IPS DF 4.7 (cell line): ENCODE measurements at regions not wholly inside any gene's neighbourhood (a gene's known extent, or its start where the extent isn't known, plus 50 kb on each side); places are given as distances from the start of the nearest gene placed in this dataset.
"Not testable (repeated sequence)": the region's sequence is repeated elsewhere in the genome, so short reads cannot be mapped to it uniquely, and the experiment has no call there.

Source experiments
- DNase-seq: peaks from one replicate; pipeline ENCODE4 v3.0.0-alpha.2; 2013; ENCODE audit warnings: low spot score; ENCODE audit errors: extremely low read depth

DNA sequence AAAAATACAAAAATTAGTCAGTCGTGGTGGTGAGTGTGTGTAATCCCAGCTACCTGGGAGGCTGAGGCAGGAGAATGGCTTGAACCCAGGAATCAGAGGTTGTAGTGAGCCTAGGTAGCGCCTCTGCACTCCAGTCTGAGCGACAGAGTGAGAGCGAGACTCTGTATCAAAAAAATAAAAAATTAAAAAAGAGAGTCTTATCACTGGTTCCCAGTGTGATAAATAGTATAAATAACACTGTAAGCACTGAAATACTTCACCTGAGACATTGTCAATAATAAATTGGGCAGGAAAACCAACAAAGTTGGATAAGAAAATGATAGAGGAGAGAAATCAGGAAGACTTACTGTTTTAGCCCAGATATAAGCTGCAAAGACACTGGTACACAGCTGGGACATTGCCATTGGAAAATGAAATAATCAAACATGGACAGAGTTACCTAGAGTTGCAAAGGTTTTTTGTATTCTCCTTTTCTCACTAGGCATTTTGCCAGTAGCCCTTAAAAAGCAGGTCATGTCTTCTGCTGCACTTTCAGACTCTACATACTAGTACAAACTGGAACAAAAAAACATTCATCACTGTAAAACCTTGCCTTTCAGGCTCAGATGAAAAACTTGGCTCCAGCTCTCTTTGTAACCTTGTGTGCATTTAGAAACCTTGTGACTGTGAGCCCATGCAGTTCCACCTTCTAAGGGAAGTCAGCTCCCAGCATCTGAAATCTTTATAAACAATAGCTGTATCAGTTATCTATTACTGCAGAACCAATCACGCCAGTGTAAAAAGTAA is 55.0 kb upstream of the PPP1R2C start:
- no peak for DNase-seq

DNA sequence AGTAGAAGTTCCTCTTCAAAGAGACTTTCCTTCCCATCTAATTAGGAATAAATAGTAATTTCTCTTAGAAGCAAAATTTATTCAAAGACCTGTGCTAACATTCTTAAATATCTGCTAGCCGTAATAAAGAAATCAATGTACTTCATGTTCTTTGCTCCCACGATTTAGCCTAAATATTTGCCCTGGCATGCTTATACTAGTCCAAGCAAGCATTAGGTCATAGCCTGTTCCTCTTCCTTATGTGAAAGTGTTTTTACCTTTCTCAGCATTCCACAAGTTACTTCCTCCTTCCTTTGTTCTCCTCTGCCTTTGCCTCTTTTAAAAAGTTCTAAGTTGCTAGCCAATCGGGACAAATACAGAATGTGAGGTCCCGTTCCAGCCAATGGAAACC is 55.6 kb upstream of the PPP1R2C start:
- not testable (repeated sequence) for DNase-seq

DNA sequence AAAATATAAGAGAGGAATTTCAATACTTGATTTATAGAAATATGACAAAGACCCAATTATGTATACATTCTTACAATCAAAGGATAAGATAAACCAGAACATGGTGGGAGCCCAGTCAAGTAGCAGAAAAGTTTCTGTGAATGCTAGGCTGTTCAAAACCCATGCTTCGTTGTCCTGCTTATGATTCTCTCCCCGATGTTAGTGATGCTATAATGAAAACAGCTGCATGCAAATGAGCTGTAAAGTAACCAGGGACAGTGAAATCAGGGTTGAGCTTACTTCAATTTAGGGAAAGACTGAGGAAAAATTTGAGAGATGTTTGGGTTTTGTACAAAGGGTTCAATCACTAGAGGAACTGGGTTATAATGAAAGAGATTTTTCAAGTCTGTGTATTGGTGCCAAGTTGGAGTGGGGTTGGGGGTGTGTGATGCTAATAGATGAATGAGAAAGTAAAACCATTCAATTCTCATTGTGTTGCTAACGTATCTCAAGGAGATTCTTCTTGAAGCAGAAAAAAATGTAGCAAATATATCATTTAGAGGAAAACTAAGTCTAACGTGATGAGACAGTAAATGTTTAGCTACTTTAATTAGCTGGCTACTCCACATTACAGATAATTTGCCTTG is 59.3 kb upstream of the PPP1R2C start:
- no peak for DNase-seq

DNA sequence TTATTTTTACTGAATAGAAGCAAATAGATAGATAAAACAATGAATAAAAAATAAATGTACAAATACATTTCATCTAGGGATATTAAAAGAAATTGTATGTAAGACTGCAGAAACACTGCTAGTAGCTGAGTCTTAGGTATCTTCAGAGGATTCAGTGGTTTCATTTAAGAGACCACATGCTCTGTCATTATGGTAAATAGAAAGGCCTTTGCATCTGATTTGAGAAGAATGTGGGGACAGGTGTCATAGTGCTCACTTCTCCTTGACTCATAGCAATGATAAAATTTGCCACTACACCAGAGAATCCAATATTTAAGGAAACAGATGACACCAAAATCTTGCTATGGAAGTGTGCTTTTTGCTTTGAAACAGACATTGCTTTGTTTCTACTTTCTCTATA is 59.8 kb upstream of the PPP1R2C start:
- no peak for DNase-seq

DNA sequence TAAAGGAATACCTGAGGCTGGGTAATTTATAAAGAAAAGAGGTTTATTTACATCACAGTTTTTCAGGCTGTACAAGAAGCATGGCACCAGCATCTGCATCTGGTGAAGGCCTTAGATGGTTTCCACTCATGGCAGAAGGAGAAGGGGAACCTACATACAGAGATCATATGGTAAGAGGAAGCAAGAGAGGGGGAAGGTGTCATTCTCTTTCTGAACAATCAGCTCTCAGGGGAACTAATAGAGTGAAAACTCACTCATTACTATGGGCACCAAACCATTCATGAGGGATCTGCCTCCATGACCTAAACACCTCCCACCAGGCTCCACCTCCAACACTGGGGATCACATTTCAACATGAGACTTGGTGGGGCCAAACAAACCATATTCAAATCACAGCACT is 61.7 kb upstream of the PPP1R2C start:
- no peak for DNase-seq

DNA sequence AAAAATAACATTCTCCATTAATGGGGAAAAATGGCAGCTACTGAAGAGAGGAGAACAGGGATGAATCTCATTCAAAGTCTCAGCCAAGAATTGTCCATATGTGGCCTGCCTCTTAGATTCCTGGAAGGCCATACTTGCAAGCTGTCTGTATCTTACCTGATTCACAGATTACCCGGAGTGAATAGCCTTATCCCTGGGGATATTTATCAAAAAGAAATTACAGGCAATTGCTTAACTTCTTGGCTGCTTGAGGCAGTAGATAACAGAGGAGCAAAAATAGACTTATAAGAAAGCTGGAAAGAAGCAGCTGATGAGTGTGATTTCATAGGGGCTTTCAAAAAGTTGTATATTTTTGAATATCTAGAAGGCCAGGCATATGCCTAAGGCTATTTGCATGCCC is 68.8 kb upstream of the PPP1R2C start:
- no peak for DNase-seq

DNA sequence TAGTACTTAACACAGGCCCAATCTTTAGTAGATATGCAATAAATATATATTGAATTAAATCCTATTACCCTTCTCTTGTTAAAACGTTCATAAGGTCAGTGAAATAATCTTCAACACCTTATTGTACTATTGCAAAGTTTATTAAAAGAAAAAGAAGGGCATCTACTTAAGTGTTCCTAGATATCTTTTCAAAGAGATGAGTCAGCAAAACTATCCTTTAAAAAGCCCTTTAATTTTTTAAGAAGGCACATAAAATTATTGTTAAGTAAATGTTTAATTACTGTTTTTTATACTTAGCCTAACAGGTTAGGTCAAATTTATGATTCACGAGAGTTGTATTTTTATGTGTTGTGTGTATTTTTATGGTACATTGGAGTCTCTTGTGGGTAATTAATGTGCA is 77.3 kb upstream of the PPP1R2C start:
- DNase-seq: no peak

DNA sequence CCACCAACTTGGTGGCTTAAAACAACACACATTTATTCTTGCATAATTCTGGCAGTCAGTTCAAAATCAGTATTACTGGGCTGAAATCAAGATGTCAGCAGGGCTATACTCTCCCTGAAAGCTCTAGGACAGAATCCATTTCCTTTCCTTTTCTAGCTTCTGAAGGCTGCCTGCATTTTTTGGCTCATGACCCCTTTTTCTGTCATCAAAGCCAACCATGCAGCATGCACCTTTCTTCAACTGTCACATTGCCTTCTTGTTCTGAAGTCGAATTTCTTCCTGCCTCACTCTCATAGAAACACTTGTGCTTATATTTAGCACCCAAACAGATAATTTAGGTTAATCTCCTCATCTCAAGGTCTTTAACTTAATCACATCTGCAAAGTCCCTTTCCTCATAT is 79.8 kb upstream of the PPP1R2C start:
- no peak for DNase-seq

DNA sequence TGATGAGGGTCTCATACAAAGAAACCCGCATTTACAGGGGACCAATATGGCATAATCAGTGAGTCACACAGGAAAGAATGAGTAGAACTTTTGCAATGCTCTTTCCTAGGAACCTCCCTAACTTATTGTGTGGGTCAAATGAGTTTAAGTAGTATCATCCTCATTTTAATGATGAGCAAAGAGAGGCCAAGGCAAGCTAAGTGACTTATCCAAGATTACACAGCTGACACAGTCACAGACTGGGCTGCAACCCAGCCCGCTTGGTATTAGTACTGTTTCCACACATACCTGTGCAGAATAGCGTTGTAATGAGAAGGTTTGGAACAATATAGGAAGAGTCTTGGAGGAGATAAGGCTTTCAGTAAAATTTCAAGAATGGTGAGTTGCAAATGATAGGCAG is 91.0 kb upstream of the PPP1R2C start:
- no peak for DNase-seq

DNA sequence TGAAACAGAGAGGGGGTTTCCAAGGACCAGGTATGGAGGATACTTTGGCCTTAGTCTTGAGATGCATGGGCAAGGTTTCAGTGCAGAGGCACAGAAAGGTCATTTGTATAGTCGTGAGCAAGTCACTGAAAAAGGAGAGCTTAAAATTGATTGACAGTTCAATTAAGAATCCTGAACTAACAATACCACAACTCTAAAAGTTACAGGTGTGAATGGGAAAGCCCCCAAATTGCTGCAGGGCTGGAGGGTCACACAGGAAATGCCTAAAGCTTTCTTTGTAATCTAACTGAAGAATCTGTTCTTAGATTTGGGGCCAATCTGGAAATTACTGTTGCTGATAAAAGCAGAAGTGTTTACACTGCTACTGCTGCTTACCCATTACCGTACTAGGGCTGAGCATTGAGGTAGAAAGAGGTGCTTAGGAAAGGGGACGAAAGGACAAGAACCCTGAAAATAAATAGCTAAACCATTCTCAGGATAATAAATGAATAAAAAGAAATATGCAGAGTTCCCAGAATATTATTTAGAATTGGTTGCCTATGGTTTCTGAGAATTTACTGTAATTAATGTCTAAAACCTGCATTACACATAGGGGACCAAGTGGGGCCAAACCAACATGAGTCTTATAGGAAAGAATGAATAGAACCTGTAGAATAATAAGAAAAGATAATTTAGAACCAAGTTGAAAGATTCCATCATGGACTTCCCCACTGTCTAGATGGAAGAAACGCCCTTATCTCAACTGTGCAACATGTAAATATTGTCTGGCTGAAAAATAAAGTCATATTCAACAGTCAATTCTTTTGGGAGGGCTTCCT is 91.9 kb upstream of the PPP1R2C start:
- no peak for DNase-seq

DNA sequence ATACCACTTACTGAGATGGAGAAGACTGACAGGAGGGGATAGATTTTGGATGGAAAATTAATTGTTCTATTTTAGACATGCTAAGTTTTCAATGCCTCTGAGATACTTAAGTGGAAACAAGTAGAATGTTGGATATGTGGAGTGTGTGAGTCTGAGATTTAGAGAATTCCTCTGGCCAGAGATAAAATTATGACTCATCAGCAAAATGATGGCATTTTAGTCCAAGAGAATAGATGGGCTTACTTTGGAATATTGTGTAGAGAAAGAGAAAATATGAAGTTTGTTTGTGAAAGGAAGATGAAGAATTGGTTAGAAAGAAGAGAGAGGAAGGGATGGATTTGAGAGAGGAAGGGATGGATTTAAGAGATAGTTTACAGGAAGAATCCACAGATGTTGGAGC is 108.6 kb upstream of the PPP1R2C start:
- DNase-seq: no peak

DNA sequence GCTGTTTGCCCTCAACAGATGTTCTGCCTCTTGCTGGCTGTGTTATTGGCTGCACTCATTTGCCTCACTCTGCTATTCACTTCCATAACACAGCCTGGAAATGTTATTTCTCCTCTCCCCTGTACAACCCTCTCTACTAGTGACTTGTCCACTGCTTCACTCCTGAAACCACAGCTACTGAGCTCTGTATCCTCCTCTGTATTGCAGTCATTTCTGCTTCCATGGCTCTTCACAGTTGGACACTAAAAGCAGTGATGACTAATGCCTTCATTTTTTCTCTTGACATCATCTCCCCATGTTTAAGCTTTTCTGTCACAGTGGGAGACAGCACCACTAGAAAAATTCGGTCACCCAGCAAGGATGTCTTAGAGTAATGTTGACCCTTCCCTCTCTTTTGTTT is 123.0 kb upstream of the PPP1R2C start:
- DNase-seq: no peak

DNA sequence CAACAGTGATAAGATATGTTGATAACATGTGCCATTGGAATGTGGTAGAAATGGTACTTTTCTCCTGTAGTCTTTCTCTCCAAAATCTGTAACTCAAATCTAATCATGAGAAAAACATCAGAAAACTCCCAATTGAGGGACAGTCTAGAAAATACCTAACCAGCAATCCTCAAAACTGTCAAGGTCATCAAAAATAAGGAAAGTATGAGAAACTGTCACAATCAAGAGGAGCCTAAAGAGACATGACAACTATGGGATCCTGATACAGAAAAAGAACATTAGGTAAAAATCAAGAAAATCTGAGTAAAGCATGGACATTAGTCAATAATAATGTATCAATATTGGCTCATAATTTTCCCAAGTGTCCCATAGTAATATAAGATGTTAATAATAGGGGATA is 124.5 kb upstream of the PPP1R2C start:
- DNase-seq: no peak

DNA sequence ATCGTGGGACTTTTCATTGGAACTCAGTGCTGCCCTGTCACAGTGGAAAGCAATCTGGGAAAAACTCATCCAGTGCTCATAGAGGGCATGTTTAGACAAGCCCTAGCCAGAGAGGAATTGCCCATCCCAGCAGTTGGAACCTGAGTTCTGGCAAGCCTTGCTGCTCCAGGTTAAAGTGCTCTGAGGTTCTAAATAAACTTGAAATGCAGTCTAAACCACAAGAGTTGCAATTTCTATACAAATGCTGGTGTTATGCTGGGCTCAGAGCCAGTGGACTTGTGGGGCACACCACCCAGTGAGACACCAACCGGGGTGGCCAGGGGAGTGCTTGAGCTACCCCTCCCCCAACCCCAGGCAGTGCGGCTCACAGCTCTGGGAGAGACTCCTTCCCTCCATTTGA is 142.8 kb upstream of the PPP1R2C start:
- DNase-seq: no peak

DNA sequence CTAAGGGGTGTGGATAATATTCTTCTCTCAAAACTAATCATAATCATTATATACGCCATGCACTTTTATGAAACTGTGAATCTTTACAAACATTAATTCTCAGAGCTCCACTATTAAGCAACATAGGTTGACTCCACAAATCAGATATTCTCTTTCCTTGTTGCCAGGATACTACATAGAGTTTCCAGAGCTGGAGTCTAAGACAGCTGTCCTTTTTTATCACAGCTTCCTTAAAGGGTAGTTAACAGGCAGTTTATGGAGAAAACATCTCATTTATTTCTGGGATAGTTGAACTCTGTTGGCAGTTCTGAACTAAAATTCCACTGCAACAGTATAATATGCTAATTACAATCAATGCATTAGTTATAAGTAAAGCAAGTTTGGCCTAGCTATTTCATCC is 152.1 kb upstream of the PPP1R2C start:
- DNase-seq: no peak

DNA sequence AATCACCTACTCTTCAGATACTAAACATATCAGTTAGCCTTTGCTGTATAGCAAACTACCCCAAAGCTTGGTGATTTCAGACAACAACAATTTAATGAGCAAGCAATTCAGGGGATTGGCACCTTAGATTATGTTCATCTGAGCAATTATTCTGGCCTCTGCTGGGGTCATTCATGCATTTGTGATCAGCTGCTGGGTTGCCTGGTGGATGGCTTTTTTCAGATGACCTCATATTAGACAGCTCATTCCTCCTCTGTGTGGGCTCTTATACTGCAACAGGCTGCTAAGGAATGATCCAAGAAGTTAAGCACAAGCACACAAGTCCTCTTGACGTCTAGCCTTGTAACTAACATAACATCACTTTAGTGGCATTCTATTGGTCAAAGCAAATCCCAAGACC is 153.0 kb upstream of the PPP1R2C start:
- DNase-seq: no peak

DNA sequence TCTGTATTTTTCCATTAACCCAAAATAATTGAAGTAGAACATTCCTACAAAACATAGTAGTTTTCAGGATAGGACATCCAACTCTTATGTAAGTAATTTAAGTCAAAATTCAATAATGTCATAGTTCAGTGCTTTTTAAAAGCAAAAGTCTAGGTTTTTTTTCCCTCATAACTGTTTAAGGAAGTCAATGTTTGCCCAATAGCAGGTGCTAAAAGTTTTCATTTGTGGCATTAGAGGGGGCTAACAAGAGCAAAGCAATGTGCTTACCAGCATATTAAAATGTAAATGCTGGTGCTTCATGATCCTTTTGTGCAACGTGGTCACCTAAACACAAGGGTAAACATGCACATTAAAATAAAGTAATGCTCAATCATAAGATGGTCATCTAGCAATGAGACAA is 155.2 kb upstream of the PPP1R2C start:
- no peak for DNase-seq

DNA sequence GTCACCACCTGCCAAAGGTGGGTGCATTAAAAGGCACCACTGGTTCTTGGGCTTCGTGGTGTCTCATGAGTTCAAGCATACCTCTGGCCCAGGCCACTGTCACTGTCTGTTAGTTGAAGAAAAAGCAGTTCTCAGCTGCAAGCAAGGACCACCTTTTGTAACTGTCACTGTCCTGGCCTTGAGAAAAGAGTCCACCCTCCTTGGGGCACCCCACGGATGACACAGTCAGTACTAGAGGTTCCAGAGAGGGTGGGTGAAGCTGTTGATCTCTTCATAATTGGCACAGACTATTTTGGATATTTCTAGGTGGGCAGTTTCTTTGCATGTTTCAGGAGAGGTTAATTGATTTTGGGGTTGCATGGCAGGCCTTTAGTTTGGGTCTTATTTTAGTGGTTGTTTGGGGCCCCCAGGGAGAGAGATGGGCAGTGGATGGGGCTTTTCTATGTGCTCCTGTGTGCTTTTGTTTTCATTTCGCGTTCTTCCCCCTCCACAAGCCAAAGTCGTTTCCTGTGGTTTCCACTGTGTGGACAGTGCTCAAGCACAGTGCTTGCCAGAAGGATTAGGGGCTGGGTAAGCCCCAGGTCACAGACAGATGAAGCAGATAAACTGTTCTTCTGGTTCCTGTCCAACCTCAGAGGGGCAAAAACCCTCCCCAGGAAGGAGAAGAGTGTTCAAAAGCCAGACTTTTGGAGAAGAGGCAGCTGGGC is 156.2 kb upstream of the PPP1R2C start:
- DNase-seq: no peak

DNA sequence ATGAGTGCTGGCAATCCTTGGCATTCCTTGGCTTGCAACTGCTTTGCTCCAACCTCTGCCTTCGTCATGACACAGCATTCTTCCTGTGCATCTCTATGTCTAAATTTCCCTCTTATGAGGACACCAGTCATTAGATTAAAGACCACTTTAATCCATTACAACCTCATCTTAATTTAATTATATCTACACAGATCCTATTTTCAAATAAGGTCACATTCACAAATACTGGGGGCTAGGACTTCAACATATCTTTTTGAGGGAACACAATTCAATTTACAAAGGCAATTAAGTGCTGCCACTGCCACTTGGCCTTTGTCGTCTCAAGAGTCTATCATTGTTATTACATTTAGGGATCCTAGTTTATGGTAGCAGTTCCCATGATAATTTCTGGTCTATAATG is 163.7 kb upstream of the PPP1R2C start:
- no peak for DNase-seq

DNA sequence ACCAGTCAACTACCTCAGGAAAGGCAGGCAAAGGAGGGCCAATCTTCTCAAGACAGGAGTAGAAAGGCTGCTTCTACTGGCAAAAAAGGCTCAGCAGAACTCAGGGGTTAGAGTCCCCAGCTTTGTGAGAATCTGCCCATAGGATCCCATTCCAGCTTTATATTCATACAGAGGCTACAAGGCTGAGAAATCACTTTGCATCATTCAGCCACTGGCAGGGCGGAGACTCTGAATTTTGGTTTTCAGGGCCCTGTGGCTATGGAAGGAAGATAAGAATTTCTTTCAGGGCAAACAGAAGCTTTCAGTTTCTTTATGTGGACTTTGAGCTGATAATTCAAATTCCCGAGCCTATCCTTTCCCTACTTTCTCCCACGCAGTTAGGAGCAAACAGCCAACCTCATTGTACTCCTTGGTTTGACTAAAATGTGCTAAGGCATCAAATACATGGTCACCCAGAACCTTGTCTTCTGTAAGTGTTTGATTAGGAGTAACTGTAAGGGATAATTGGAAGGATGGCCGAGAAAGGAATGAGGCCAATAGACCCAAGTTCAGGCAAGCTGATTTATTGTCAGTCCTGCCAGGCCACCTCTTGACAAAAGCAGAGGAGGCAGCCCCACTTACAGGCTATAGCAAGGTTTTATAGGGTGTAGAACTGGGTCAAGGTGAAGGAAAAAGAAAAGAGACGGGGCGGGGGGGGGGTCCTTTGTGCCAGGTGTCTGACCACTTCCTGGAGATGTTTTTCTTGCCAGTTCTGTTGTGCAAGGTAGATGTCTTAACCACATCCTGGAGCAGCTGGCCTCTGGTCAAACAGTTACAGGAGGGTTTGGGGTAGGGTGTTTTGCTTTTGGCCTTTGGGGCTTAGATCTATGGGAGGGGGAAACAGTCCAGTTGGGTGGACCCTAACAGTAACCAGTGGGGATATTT is 165.3 kb upstream of the PPP1R2C start:
- no peak for DNase-seq
